VCaP (cell line): ENCODE measurements at regions not wholly inside any gene's neighbourhood (a gene's known extent, or its start where the extent isn't known, plus 50 kb on each side); places are given as distances from the start of the nearest gene placed in this dataset.
"Not testable (repeated sequence)": the region's sequence is repeated elsewhere in the genome, so short reads cannot be mapped to it uniquely, and the experiment has no call there.

Source experiments
- H3K27ac ChIP-seq: fragments of 450-650 bp; 2 replicates; pipeline ENCODE4 v1.5.1; 2017
- TF ChIP-seq, protein P1 (sequence below): fragments of 450-650 bp; conservative IDR thresholded peaks from 2 replicates; pipeline ENCODE4 v1.5.1; 2017; ENCODE audit warnings: mild to moderate bottlenecking, moderate library complexity

- TF ChIP-seq, protein P1, sequence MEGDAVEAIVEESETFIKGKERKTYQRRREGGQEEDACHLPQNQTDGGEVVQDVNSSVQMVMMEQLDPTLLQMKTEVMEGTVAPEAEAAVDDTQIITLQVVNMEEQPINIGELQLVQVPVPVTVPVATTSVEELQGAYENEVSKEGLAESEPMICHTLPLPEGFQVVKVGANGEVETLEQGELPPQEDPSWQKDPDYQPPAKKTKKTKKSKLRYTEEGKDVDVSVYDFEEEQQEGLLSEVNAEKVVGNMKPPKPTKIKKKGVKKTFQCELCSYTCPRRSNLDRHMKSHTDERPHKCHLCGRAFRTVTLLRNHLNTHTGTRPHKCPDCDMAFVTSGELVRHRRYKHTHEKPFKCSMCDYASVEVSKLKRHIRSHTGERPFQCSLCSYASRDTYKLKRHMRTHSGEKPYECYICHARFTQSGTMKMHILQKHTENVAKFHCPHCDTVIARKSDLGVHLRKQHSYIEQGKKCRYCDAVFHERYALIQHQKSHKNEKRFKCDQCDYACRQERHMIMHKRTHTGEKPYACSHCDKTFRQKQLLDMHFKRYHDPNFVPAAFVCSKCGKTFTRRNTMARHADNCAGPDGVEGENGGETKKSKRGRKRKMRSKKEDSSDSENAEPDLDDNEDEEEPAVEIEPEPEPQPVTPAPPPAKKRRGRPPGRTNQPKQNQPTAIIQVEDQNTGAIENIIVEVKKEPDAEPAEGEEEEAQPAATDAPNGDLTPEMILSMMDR: no peak
- no peak overlapping the region for H3K27ac ChIP-seq
Observed at GRCh38 chr12:68387338-68387737, 55.2 kb upstream of the MDM1 start.

DNA sequence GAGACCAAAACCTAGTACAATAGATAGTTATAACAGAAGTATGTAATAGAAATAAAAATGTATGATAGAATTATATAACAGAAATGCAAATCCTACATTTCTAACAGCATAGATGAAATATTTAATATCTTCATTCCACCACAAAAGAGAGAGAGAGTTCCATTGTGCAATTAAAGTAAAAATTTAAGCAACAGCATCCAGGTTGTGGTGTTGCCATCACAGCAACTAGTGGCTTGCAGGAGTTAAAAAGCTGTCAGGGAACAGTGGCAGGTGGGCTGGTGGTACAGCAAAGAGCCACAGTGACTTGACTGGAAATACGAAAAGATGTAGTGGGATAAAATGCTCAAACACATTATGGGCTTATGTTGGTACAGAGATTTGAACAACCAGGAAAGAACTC is 57.1 kb upstream of the MDM1 start:
- H3K27ac ChIP-seq: no peak overlapping the region
- TF ChIP-seq, protein P1: no peak

- no peak overlapping the region for H3K27ac ChIP-seq
Observed at GRCh38 chr12:68391937-68392336, 59.8 kb upstream of the MDM1 start.

GRCh38 chr12:68392376-68392775 is 60.2 kb upstream of the MDM1 start:
- TF ChIP-seq, protein P1: no peak
- H3K27ac ChIP-seq: no peak overlapping the region

More at GRCh38 chr12:68391937-68392336, 59.8 kb upstream of the MDM1 start:
- TF ChIP-seq, protein P1: no peak

- H3K27ac ChIP-seq: no peak overlapping the region
- TF ChIP-seq, protein P1: no peak
Observed at GRCh38 chr12:68393417-68393816, 61.3 kb upstream of the MDM1 start.

DNA sequence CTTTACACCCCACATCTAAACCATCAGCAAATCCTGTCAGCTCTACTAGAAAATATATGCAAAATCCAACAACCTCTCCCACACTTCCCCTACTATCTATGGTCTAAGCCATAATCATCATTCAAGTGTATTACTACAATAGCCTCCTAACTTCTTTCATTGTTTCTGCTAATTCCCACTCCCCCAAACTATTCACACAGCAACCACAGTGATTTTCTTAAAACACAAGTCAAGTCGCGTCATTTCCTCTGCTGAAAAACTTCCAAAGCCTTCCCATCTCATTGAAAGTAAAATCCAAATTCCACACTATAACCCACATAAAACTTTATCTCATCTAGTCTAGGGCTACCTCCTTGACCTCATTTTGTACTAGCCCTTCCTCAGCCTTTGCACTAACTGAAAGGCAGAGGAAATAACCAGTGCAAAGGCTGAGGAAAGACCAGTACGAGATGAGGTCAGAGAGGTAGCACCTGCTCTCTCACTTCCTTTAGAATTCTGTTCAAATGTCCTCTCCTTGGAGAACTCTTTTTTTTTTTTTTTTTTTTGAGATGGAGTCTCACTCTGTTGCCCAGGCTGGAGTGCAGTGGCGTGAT is 65.5 kb upstream of the MDM1 start:
- TF ChIP-seq, protein P1: no peak
- no peak overlapping the region for H3K27ac ChIP-seq

DNA sequence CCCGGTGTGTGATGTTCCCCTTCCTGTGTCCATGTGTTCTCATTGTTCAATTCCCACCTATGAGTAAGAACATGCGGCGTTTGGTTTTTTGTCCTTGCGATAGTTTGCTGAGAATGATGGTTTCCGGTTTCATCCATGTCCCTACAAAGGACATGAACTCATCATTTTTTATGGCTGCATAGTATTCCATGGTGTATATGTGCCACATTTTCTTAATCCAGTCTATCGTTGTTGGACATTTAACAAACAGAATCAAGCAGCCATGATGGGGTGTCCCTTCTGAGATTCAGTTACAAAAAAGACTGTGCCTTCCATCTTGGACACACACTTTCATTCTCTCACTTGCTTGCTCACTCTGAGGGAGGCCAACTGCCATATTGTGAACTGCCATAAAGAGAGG is 66.5 kb upstream of the MDM1 start:
- not testable (repeated sequence) for H3K27ac ChIP-seq

GRCh38 chr12:68400226-68400829 is 68.2 kb upstream of the MDM1 start:
- H3K27ac ChIP-seq: no peak overlapping the region
- TF ChIP-seq, protein P1: no peak
